ENCODE measurements at regions not wholly inside any gene's neighbourhood (a gene's known extent, or its start where the extent isn't known, plus 50 kb on each side); places are given as distances from the start of the nearest gene placed in this dataset.
"Not testable (repeated sequence)": the region's sequence is repeated elsewhere in the genome, so short reads cannot be mapped to it uniquely, and the experiment has no call there.

DNA sequence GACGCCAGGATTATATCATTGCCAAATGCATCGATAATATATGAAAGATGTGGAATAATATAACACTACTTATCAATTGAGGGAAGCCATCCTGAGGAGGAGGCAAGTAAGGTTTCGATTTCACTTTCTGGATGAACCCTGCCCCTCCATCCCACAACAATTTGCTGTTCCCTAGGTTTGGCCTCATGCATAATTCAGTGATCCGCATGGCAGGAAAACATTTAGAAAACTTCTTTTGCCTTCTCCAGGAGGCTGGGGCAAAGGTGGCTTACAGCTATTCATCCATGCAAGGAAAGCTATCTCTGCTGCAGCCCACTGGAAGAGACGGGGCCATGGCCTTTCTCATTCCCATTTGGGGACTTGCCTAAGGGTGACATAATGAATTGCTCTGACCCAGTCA is 489.4 kb upstream of the CADM1 start:
- ChIA-PET CTCF (no interaction called here), POLR2A (no interaction called here)

DNA sequence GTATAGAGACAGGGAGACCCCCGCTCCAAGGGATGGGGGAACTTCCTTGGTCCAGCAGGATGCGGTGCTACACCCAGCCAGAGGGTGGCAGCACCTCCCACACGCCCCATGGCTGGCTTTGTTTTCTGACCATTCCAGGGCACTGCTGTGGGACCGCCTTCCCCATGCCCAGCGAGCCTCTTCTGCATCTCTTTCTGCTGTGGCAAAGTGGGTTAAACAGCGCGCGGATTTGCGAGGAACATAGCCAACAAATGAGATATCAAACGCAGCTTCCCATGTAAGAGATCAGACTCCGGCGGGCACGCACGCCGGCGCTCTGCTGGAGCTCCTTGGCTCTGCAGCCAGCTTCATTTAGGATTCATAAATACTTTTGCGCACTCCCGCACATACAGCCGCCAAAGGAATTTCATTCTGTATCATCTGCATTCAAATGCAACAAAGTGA is 485.8 kb upstream of the CADM1 start:
- CTCF ChIA-PET: interaction anchor here (0.9 kb wide), 1 partner anchor 23 kb away, joined by 3 read pairs; no protein-coding TSS in a partner anchor

DNA sequence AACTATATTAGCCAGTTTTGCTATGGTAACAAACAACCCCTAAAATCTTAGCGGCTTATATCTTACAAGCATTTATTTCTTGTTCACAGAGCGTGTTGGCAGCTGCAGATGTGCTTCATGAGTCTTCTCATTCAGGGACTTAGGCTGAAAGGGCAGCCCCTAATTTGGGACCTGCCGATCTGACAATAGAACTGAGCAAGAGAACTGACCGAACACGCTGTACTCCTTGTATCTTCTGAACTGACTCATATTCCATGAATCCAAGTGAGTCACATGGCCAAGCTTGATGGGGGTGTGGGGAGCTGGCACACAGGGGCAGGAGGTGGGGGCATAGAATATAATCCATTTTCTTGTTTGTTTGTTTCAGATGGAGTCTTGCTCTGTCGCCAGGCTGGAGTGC is 481.7 kb upstream of the CADM1 start:
- CTCF ChIA-PET: no interaction called here
- POLR2A ChIA-PET: no interaction called here

More for the DNA sequence above, 485.8 kb upstream of the CADM1 start:
- POLR2A ChIA-PET: no interaction called here

DNA sequence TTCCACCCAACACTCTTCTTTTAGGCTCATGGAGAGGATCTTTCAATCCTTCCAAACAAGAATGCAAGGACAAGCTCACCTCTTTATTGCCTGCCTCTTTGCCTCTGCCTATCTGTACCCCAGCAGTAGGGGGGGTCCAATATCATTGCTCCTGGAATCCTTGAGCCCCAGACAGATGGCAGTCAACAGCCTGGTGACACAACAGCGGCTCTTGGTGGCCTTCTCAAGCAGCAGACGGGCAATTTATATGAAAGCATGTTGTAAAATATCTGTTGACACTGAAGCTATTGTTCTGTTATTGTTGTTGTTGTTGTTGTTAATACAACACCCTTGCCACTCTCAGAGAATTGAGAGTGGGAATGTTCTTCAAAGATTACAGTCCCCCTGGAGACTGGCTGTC is 480.0 kb upstream of the CADM1 start:
- CTCF ChIA-PET: no interaction called here

DNA sequence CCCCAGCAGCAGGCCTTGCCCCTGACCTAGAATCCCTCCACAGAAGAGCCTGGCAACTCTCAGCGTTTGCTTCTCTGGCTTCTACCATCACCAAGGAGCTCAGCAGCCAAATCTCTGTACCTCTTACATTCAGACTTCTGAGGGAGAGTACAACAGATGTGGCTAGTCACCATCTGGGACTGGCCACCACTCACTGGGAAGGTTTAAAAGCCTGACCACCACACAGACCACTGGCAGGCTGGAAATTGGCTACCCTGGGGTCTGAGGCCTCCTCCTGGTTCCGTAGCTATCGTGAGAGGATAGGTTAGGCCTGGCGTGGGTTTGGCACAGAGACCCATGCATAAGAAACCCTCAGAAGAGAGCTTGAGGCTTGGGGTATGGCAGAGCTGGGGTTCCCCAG is 478.5 kb upstream of the CADM1 start:
- ChIA-PET POLR2A (no interaction called here), CTCF (no interaction called here)

More for the DNA sequence above, 480.0 kb upstream of the CADM1 start:
- POLR2A ChIA-PET: no interaction called here

DNA sequence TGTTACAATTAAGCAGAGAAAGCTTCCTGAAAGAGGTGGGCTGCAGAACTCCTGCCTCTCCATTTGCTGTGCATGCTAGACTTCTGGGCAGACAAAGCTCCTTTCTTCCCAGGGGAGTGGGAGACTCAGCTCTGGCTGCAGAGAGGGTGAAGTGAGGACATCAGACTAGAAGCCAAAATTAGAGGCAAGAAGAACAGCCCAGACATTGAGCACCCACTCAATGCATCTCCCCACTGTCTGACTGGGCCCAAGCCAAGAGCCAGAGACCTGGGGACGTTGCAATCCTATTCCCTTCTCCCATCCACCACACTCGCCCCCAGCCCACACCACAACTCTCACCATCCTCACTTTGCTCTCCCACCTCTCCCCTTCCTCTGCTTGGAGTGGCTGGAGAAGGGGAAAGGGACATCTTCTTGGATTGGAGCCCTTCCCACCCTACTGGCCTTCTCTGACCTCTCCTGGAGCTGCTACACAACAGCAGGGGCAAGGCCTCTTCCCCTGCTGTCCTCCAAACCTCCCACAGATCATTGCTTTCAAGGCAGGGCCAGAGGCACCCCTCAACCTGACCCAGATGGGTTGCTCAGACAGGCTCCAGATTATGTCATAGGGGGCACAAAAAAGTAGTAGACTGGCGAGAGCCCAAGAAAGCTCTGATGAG is 477.7 kb upstream of the CADM1 start:
- POLR2A ChIA-PET: no interaction called here
- CTCF ChIA-PET: no interaction called here

DNA sequence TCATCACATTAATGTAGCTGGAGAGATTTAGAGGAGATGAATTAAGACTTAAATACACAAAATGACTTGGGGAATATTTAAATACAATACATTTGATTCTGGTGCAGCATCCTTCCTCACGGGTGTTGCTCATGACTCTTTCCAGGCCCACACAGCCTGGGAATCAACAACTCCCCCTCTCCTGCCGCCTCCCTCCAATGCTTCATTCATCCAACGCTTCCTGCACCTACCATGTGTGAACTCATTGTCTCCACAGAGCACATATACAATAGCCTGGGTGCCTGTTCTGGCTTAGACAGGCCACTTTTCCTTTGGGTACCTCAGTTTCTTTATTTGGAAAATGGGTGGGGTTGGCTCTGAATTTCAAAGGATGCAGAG is 476.9 kb upstream of the CADM1 start:
- ChIA-PET POLR2A (no interaction called here), CTCF (no interaction called here)

DNA sequence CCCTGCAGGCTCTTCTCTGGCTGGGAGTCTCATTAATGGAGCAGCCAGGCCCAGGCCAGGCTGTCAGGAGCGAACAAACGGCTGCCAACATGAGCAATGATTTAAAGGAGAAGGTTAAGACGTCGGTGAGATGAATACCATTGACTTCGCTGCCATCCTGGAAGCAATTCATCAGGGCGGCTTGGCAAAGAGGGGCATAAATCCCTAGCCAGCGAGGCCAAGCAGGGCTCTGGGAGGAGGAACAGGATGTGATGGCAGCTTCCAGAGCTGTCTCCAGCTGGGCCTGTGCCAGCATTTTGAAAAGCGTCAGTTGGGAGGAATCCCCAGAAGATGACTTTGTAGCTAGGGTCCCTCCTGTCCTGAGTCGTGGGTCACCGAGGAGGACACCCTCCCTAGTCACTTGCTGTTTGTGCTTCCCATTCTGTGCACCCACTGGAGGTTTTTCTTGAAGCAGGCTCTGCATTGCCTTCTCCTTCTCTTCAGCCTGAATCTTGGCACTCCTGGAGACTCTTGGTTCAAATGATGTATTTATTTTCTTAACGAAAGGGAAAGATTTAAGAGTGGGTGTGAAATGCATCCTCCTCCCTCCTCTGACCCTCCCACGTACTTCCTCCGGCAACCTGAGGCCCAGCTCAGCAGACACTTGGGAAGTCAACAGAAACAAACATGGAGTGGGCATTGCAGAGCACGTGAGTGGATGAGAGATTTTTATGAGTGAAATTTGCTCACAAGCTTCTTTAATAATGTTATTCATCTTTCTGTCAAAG is 476.3 kb upstream of the CADM1 start:
- CTCF ChIA-PET: no interaction called here

DNA sequence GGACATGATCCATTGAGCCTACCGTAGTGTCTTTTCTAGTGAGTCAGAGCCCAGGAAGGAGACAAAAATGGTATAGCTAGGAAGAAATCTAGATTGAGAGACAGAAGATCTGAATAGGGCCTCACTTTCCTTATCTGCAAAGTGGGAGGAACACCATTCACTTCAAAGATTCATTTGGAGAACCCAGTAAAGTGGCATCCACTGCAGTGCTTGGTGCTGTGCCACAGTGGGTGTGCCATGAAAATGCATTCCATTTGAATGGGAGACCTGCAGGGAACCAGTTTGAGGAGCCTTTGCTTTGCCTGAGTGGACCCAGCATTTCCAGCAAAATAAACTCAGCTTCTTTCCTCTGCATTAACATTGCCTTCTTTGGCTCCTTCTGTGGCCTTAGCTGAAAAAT is 470.5 kb upstream of the CADM1 start:
- CTCF ChIA-PET: interaction anchor here (0.6 kb wide), 1 partner anchor 277 kb away, joined by 3 read pairs; no protein-coding TSS in a partner anchor
- POLR2A ChIA-PET: no interaction called here

More for the DNA sequence above, 476.3 kb upstream of the CADM1 start:
- POLR2A ChIA-PET: no interaction called here

DNA sequence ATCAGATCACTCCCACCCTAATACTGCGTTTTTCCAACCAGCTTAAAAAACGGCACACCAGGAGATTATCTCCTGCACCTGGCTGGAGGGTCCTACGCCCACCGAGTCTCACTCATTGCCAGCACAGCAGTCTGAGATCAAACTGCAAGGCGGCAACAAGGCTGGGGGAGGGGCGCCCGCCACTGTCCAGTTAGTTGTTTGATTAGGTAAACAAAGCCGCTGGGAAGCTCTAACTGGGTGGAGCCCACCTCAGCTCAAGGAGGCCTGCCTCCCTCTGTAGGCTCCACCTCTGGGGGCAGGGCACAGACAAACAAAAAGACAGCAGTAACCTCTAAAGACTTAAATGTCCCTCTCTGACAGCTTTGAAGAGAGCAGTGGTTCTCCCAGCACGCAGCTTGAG is 463.0 kb upstream of the CADM1 start:
- CTCF ChIA-PET: interaction anchor here (0.7 kb wide), 1 partner anchor 22 kb away, joined by 3 read pairs; no protein-coding TSS in a partner anchor
- POLR2A ChIA-PET: not testable (repeated sequence)

DNA sequence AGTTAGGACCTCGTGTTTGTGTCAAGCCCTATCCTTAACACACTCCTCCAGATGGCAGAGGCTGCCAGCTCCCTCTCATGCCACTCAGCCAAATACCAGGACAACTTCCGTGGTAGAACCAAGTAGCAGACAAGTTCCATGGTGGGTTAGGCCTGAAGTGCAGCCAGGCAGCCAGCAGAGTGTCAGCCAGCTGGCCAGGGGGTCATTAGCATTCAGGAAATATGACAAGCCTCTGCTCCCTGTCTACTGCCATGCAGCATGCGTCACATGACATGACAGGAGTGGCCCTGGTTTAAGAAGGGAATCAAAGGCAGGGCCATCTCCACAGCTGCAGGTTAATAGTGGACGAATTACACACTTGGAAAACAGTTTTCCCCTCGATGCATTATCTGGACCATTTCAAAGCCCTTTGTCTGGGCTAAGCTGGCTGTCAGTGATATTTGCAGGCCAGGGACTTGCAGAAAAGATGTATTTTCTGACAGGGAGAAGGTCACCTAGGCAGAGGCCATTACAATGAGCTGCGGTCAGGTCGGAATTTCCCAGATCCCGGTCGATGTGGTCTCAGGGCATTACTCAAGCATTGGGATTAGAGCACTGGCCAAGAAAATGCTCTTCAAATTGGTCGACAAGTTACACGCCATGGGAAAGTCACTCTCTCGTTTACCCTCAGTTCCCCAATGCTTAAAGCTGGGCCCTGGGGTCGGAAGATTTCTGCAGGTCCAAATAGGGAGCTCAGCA is 461.7 kb upstream of the CADM1 start:
- ChIA-PET CTCF (no interaction called here), POLR2A (no interaction called here)

DNA sequence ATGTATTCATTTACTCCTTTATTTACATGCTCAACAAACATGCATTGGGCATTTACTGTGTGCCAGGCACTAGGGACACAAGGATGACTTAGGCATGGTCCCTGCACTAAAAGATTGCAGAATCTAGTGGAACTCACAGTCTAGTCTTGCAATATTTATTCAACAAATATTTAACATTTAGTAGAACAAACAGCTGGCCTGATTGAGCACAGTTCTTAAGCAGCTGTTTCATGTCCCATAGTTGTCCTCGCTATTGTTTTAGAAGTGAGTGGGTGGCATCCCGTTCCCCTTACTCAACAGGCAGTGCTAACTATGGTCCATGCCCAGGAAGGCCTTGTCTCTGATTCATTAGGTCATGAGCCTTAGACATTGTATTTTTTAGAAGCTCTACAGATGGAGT is 459.9 kb upstream of the CADM1 start:
- ChIA-PET POLR2A (no interaction called here), CTCF (no interaction called here)

DNA sequence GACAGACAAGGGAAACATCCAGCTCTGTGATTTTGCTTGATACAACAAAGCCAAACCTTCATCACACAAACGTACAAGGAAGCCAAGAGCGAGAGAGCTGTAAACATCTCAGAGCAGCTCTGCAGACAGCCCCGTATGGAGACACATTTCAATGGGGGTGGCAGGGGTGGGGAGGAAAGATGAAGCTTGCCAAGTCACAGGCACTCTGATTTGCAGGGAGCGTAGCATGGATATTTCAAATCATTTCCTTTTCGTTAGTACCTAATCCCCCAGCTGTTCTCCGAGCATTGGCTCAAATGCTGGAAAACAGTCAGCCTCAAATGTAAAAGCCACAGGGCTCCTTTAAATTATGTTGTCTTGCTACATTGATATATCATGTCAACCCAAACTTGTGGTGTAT is 458.9 kb upstream of the CADM1 start:
- ChIA-PET CTCF (no interaction called here), POLR2A (no interaction called here)

DNA sequence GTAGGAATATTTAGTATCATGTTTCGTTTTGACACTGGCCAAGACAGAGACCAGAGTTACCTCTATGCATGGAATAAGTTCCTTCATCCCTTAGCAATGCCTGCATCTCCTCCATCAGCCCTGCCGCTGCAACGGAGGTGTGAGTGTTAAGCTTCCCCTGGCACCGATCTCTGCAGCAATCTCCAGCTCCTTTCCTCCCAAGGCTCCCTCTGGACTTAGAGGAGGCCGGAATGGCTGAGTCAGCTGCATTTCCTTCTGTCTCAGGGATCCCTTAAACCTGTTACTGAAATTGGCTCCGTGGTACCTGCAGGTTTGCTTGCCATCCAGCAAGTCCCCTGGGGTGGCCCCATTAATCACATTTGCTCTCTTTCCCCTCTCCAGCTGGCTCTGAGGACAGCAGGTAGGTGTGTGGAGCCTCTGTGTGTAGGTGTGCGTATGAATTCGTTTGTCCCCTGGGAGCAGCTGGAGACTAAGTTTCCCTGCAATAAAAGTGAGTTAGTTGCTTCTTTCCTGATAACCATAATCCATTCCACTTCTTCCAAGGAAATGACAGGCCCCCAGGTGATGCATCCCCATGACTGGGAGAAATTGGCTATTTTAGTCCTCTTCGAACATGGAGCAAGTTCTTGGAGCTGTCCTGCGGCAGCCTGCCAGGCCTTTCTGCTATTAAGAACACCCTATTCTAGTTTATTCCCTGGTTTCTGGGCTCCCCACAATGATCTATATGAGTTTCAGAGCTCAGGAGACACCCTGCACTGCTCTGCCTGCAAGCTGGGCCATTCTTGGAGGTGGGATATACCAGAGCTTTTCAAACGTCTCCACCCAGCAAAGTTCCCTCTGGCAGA is 457.2 kb upstream of the CADM1 start:
- ChIA-PET CTCF (no interaction called here), POLR2A (no interaction called here)

DNA sequence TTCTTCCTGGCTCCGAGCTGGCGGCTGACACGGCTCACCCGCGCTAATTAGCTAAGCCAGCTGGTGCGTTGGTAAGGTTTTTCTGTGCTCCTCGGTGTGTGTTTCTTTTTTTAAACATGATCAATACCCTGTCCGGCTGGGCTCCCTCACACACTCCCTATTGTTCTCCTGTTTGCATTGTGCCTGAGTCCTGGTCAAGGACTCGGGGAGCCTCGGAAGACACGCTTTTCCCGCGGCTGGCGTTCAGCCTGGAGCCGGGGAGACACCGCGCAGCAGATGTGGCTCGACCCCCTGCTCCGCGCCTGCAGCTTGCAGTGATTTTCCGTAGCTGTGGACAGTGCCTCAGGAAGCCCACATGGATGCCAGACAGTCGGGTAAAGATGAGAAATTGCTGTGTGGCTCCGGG is 454.9 kb upstream of the CADM1 start:
- ChIA-PET POLR2A (no interaction called here), CTCF (no interaction called here)

DNA sequence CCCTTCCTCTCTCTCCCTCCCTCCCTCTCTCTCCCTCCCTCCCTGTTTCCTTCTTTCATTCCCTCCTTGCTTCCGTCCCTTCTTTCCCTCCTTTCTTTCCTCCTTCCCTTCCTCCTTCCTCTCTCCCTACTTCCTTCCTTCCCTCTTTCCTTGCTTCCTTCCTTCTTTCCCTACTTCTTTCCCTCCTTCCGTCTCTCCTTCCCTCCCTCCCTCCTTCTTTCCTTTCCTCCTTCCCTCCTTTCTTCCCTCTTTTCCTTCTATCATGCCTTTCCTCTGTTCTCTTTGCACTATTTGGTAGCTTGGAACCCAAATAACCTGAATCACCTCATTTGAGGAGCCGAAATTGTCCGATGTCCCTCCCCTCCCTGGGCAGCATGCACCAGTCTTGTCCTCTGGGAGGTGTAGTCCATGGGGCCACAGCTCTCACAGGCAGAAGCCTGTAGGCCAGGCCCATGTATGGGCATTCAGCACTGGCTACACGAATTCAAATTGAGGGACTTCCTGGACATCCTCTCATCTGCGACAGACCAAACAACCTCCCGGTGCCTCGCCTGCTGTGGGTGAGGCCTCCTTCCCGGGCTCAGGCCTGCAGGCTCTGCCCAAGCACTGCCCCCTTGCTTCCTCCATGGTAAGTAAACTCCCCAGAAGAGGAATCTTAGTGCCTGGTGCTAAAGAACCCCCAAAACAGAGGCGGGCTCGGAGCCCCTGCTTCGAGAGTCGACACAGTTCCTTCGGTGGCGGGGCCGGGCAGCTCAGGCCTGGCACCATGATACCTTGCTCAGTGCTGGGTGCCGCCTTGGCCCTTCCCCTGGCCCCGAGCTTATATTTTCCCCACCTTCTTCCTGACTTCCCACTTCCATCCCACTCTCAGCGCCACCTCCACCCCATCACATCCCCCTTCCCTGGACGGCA is 454.1 kb upstream of the CADM1 start:
- POLR2A ChIA-PET: no interaction called here
- CTCF ChIA-PET: interaction anchor here (0.7 kb wide), 1 partner anchor 1113 kb away, joined by 5 read pairs; no protein-coding TSS in a partner anchor

DNA sequence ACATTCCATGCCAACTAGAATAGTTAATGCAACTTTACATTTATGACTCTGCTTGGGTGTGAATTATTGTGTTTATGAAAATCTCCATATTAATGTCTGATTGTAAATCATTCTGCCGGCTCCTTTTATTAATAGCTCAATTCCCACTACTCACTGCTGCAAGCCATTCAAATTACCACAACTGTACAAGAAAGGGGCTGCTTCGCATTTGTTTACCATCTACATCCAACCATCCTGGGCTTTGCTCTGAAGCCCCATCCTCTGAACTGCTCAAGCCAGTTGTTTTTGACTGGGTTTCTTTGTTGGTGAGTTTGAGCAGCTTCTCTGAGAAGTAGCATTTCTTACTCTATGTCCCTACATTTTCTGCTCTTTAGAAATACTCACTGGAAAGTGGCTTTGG is 451.6 kb upstream of the CADM1 start:
- ChIA-PET CTCF (no interaction called here), POLR2A (no interaction called here)

DNA sequence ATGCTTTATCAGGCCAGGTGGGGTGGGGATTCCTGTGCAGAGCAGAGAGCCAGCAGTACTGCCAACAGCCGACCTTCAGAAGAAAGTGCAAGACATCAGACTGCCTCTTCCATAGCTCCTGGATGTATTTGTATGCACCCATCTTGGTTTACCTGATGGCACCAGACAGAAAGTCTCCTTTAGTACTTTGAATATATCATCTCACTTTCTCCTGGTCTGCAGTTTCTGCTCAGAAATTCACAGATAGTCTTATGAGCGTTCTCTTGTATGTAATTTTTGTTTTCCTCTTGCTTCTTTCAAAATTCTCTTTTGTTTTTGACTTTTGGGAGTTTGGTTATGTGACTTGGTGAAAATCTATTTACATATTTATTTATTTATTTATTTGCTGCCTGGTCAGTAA is 446.4 kb upstream of the CADM1 start:
- ChIA-PET POLR2A (no interaction called here), CTCF (no interaction called here)

DNA sequence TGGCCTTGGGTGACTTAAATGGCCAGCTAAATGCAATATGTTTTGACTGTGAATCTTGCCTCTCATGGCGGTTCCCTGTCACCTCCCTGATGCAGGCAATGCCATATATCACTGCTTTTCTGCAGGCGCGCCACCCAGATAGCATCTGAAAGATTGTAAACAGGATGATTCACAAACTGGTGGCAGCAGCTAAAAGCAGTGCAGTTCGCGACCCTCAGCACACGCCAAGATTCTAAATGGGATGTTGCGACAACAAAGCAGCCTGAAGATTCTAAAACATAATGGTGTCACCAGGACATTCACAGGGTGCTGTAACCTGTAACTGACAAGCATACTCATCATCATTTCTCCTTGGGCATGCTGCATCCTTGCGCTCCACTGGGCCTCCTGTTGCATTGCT is 440.4 kb upstream of the CADM1 start:
- CTCF ChIA-PET: no interaction called here

More for the DNA sequence above, 440.4 kb upstream of the CADM1 start:
- POLR2A ChIA-PET: no interaction called here
